ENCODE measurements at regions not wholly inside any gene's neighbourhood (a gene's known extent, or its start where the extent isn't known, plus 50 kb on each side); places are given as distances from the start of the nearest gene placed in this dataset.

- H3K9me3 ChIP-seq (ENCODE audit: control insufficient read depth, low read length) = no peaks in the 10 kb centered on the region
- H2AK5ac ChIP-seq (ENCODE audit: low read length, severe bottlenecking) = no peak overlapping the region
- H2BK5ac ChIP-seq (ENCODE audit: low read depth, low read length, poor library complexity, severe bottlenecking) = no peak overlapping the region
- no peak overlapping the region for H3K4me2 ChIP-seq (ENCODE audit: low read length, poor library complexity, severe bottlenecking)
- no peaks in the 10 kb centered on the region for H3K36me3 ChIP-seq (ENCODE audit: control insufficient read depth in 1 of 2, insufficient read depth in 2 of 2, low read depth in 1 of 2, low read length in 2 of 2)
- no peak overlapping the region for H3K9ac ChIP-seq (ENCODE audit: low read length)
- H3K4me1 ChIP-seq (ENCODE audit: control insufficient read depth, insufficient read depth, low read depth, low read length) = no peaks in the 10 kb centered on the region
- no peaks in the 10 kb centered on the region for H3K79me1 ChIP-seq (replicated peaks; ENCODE audit: low read length, poor library complexity, severe bottlenecking)
- H3K4me3 ChIP-seq (ENCODE audit: insufficient read depth in 1 of 2, low read depth in 1 of 2, low read length in 2 of 2) = no peak overlapping the region
- no peak overlapping the region for H4K91ac ChIP-seq (ENCODE audit: low read length)
- H2BK12ac ChIP-seq (ENCODE audit: low read length in 2 of 2) = no peak overlapping the region
- H3K14ac ChIP-seq (ENCODE audit: low read length in 2 of 2) = no peak overlapping the region
- no peak overlapping the region for H2BK120ac ChIP-seq (ENCODE audit: low read depth, low read length)
- H3K27me3 ChIP-seq (ENCODE audit: control insufficient read depth in 1 of 2, insufficient read depth in 1 of 2, low read length in 2 of 2) = no peaks in the 10 kb centered on the region
- H3K4ac ChIP-seq (ENCODE audit: low read depth in 1 of 2, low read length in 2 of 2) = no peak overlapping the region
- no peak overlapping the region for H4K8ac ChIP-seq (ENCODE audit: low read length)
- no peak overlapping the region for H3K18ac ChIP-seq (ENCODE audit: low read depth in 1 of 2, low read length in 2 of 2)
- no peak overlapping the region for H2BK15ac ChIP-seq (ENCODE audit: low read depth, poor library complexity, severe bottlenecking)
- DNase-seq = no peak
- 90% methylated on average over 1 of the region's 1 CpG for whole genome bisulfite sequencing
- H2AFZ ChIP-seq (ENCODE audit: low read depth, low read length) = no peak overlapping the region
- no peak overlapping the region for H3K27ac ChIP-seq (ENCODE audit: low read length, poor library complexity, severe bottlenecking)
- no peak overlapping the region for H3K23ac ChIP-seq (ENCODE audit: low read length in 2 of 2)
Measured at GRCh38 chr18:39033312-39033711, 1467.7 kb upstream of the CELF4 start.

- WGBS = 78% methylated on average over 3 of the region's 3 CpGs
- H3K4me2 ChIP-seq (ENCODE audit: low read length, poor library complexity, severe bottlenecking) = no peak overlapping the region
- no peaks in the 10 kb centered on the region for H3K36me3 ChIP-seq (ENCODE audit: control insufficient read depth in 1 of 2, insufficient read depth in 2 of 2, low read depth in 1 of 2, low read length in 2 of 2)
- H3K23ac ChIP-seq (ENCODE audit: low read length in 2 of 2) = no peak overlapping the region
- H2BK15ac ChIP-seq (ENCODE audit: low read depth, poor library complexity, severe bottlenecking) = no peak overlapping the region
- H3K9ac ChIP-seq (ENCODE audit: low read length) = no peak overlapping the region
- H4K91ac ChIP-seq (ENCODE audit: low read length) = no peak overlapping the region
- H3K4ac ChIP-seq (ENCODE audit: low read depth in 1 of 2, low read length in 2 of 2) = no peak overlapping the region
- no peak overlapping the region for H2BK5ac ChIP-seq (ENCODE audit: low read depth, low read length, poor library complexity, severe bottlenecking)
- H2AK5ac ChIP-seq (ENCODE audit: low read length, severe bottlenecking) = no peak overlapping the region
- no peak for DNase-seq
- no peak overlapping the region for H3K27ac ChIP-seq (ENCODE audit: low read length, poor library complexity, severe bottlenecking)
- no peak overlapping the region for H2AFZ ChIP-seq (ENCODE audit: low read depth, low read length)
- H4K8ac ChIP-seq (ENCODE audit: low read length) = no peak overlapping the region
- H3K4me1 ChIP-seq (ENCODE audit: control insufficient read depth, insufficient read depth, low read depth, low read length) = no peaks in the 10 kb centered on the region
- no peaks in the 10 kb centered on the region for H3K79me1 ChIP-seq (replicated peaks; ENCODE audit: low read length, poor library complexity, severe bottlenecking)
- H2BK120ac ChIP-seq (ENCODE audit: low read depth, low read length) = no peak overlapping the region
- H3K27me3 ChIP-seq (ENCODE audit: control insufficient read depth in 1 of 2, insufficient read depth in 1 of 2, low read length in 2 of 2) = no peaks in the 10 kb centered on the region
- H3K4me3 ChIP-seq (ENCODE audit: insufficient read depth in 1 of 2, low read depth in 1 of 2, low read length in 2 of 2) = no peak overlapping the region
- no peak overlapping the region for H3K14ac ChIP-seq (ENCODE audit: low read length in 2 of 2)
- H3K18ac ChIP-seq (ENCODE audit: low read depth in 1 of 2, low read length in 2 of 2) = no peak overlapping the region
- H3K9me3 ChIP-seq (ENCODE audit: control insufficient read depth, low read length) = no peaks in the 10 kb centered on the region
- H2BK12ac ChIP-seq (ENCODE audit: low read length in 2 of 2) = no peak overlapping the region
Measured at GRCh38 chr18:39031647-39032046, 1466.0 kb upstream of the CELF4 start.

GRCh38 chr18:39030124-39030655, 1464.6 kb upstream of the CELF4 start:
- DNase-seq = no peak
- Histone ChIP-seq H3K18ac (ENCODE audit: low read depth in 1 of 2, low read length in 2 of 2) (no peak overlapping the region), H3K23ac (ENCODE audit: low read length in 2 of 2) (no peak overlapping the region), H3K4me1 (ENCODE audit: control insufficient read depth, insufficient read depth, low read depth, low read length) (no peaks in the 10 kb centered on the region), H3K14ac (ENCODE audit: low read length in 2 of 2) (no peak overlapping the region), H2BK5ac (ENCODE audit: low read depth, low read length, poor library complexity, severe bottlenecking) (no peak overlapping the region), H2BK15ac (ENCODE audit: low read depth, poor library complexity, severe bottlenecking) (no peak overlapping the region), H4K91ac (ENCODE audit: low read length) (no peak overlapping the region), H3K27me3 (ENCODE audit: control insufficient read depth in 1 of 2, insufficient read depth in 1 of 2, low read length in 2 of 2) (no peaks in the 10 kb centered on the region), H3K9ac (ENCODE audit: low read length) (no peak overlapping the region), H3K9me3 (ENCODE audit: control insufficient read depth, low read length) (no peaks in the 10 kb centered on the region), H3K36me3 (ENCODE audit: control insufficient read depth in 1 of 2, insufficient read depth in 2 of 2, low read depth in 1 of 2, low read length in 2 of 2) (no peaks in the 10 kb centered on the region), H2AK5ac (ENCODE audit: low read length, severe bottlenecking) (no peak overlapping the region), H3K4ac (ENCODE audit: low read depth in 1 of 2, low read length in 2 of 2) (no peak overlapping the region), H3K79me1 (replicated peaks; ENCODE audit: low read length, poor library complexity, severe bottlenecking) (no peaks in the 10 kb centered on the region), H2BK12ac (ENCODE audit: low read length in 2 of 2) (no peak overlapping the region), H4K8ac (ENCODE audit: low read length) (no peak overlapping the region), H3K4me3 (ENCODE audit: insufficient read depth in 1 of 2, low read depth in 1 of 2, low read length in 2 of 2) (no peak overlapping the region), H2AFZ (ENCODE audit: low read depth, low read length) (no peak overlapping the region), H3K27ac (ENCODE audit: low read length, poor library complexity, severe bottlenecking) (no peak overlapping the region), H3K4me2 (ENCODE audit: low read length, poor library complexity, severe bottlenecking) (no peak overlapping the region), H2BK120ac (ENCODE audit: low read depth, low read length) (no peak overlapping the region)
- WGBS = 88% methylated on average over 1 of the region's 2 CpGs

- Histone ChIP-seq H2BK120ac (ENCODE audit: low read depth, low read length) (no peak overlapping the region), H2BK12ac (ENCODE audit: low read length in 2 of 2) (no peak overlapping the region), H2BK15ac (ENCODE audit: low read depth, poor library complexity, severe bottlenecking) (no peak overlapping the region), H2AK5ac (ENCODE audit: low read length, severe bottlenecking) (no peak overlapping the region), H3K14ac (ENCODE audit: low read length in 2 of 2) (no peak overlapping the region), H3K23ac (ENCODE audit: low read length in 2 of 2) (no peak overlapping the region), H2BK5ac (ENCODE audit: low read depth, low read length, poor library complexity, severe bottlenecking) (no peak overlapping the region), H3K9ac (ENCODE audit: low read length) (no peak overlapping the region), H4K8ac (ENCODE audit: low read length) (no peak overlapping the region), H3K27ac (ENCODE audit: low read length, poor library complexity, severe bottlenecking) (no peak overlapping the region), H3K9me3 (ENCODE audit: control insufficient read depth, low read length) (no peaks in the 10 kb centered on the region), H4K91ac (ENCODE audit: low read length) (no peak overlapping the region), H3K4ac (ENCODE audit: low read depth in 1 of 2, low read length in 2 of 2) (no peak overlapping the region), H3K36me3 (ENCODE audit: control insufficient read depth in 1 of 2, insufficient read depth in 2 of 2, low read depth in 1 of 2, low read length in 2 of 2) (no peaks in the 10 kb centered on the region), H3K79me1 (replicated peaks; ENCODE audit: low read length, poor library complexity, severe bottlenecking) (no peaks in the 10 kb centered on the region), H3K18ac (ENCODE audit: low read depth in 1 of 2, low read length in 2 of 2) (no peak overlapping the region), H3K4me1 (ENCODE audit: control insufficient read depth, insufficient read depth, low read depth, low read length) (no peaks in the 10 kb centered on the region), H2AFZ (ENCODE audit: low read depth, low read length) (no peak overlapping the region), H3K4me2 (ENCODE audit: low read length, poor library complexity, severe bottlenecking) (no peak overlapping the region), H3K4me3 (ENCODE audit: insufficient read depth in 1 of 2, low read depth in 1 of 2, low read length in 2 of 2) (no peak overlapping the region), H3K27me3 (ENCODE audit: control insufficient read depth in 1 of 2, insufficient read depth in 1 of 2, low read length in 2 of 2) (no peaks in the 10 kb centered on the region)
- no peak for DNase-seq
- WGBS = no CpG with 5 or more reads among the region's 2 CpGs
Measured at GRCh38 chr18:39025531-39025930, 1459.9 kb upstream of the CELF4 start.
